HG02943 (cell line): ENCODE measurements at regions not wholly inside any gene's neighbourhood (a gene's known extent, or its start where the extent isn't known, plus 50 kb on each side); places are given as distances from the start of the nearest gene placed in this dataset.
"Not testable (repeated sequence)": the region's sequence is repeated elsewhere in the genome, so short reads cannot be mapped to it uniquely, and the experiment has no call there.

Experiments
- ATAC-seq: cut with Tn5 transposase; IDR thresholded peaks from one replicate; pipeline ENCODE4 v1.9.1; 2021; ENCODE audit warnings: mild to moderate bottlenecking, low read depth, moderate library complexity; ENCODE audit not compliant: unreplicated experiment

DNA sequence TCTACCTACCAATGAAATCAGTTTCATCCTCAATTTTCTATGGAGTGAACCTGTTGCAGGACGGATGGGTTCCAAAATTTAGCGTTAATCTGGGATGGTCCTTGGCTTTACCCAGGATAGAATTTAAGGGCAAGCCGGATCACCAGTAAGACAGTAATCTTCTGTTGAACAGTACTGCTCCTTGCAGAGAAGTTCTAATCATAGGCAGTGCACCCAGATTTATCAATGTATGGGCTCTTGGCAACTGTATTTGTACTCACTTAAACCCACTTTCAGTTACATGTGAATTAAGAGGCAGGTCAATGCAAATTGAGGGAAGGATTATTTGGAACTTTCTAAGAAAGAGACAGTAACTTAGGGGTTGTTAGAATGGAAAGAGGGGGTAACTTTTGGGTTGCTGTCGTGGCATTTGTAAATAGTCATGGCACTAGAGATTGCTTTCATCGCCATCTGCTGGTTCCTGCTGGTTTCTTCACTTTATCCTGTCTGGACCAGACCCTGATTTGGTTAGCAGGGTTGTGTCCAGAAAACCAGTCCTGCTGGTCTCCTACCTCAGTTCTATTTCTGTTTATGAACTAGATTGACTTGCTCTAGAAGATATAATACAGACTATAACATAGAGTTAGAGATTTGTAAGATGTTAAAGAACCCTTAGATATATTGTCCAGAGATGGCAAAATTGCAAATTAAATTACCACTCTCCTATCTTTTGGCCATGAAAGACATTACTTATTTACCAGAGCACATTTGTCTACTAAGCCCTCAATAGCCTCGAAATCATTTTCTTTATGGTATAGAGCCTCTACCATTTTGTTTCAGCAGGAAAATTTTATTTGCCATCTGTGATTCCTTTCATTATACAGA, 646.3 kb downstream of the UTRN start:
- no peak for ATAC-seq

DNA sequence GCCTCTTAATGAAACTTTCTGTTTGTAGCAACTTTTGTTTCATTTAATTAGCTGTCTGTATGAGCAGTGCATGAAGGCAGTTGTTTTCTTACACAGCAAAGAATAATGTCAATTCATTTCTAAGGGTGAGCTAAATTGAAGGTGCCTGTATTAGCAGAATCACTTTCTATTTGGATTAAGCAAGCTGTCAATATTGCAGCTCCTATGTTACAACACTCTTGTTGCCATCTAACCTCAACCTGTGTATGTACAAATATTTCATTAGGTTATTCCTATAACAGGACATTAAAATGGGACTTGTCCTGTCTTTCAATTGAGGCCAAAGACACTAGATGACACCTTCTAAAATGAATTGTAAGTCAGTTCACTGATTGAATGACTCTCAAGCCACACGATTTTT, 647.5 kb downstream of the UTRN start:
- no peak for ATAC-seq

DNA sequence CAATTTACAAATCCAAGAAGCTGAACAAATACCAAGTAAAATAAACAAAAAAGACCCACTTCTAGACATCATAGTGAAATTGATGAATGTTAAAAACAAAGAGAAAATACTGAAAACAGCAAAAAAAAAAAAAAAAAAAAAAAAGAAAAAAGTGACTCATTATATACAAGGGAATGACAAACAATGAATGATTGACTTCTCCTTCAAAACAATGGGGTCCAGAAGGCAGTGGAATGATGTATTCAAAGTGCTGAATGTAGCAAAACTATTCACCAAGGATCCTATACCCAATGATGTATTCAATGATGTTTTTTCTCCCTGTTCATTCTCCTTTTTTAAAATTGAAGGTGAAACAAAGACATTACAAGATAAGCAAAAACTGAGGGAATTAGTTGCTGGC, 650.0 kb downstream of the UTRN start:
- no peak for ATAC-seq

DNA sequence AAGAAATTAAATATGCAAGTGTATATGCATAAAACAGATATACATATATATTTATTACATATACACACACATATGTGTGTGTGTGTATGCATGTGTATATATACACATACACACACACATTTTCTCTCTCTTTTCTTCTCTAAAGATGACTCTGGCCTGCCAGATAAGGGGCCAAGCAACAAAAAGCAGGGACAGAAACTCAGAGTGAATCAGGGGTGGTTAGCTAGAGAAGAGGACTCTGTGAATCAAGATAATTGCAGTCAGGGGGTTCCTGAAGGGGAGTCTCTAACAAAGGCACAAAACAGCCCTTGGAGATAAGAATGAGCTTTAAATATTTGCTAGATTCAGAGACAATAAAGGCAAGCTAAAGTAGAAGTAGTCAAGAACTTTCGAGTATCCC, 650.5 kb downstream of the UTRN start:
- ATAC-seq = no peak

DNA sequence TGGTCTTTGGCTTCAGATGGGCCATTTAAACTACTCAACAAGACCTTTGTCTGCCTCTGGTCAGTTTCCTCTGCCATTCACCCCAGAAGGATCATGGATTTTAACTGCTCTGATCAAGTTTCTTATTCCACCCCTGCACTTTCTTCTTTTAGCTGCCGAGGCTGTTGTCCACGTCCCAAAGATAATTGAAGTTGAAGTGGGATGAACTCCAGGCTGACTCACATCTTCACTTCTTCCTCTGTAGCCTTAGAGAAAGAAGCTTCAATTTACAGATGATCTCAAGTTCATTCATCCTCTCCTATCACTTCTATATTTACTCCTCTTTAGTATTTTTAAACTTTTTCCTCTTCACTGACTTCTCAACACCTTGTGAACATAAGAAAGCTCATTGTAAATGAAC, 651.6 kb downstream of the UTRN start:
- ATAC-seq = no peak

DNA sequence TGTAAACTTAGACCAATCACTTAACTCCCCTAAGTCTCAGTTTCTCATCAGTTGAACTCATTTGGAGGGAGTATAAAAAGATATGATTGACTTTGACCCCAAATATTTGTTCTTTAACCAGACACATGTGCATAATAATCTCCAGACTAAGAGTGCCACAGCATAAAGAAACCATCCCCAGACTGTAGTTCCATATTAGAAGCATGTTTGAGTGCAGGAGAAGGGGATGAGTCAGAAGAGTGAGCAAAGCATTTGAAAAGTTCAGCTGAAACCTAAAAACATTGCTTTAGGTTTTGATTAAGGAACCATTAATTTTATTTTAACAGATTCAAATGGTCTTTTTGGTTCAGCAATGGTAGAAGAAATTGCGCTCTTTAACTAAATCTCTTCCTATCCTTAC, 654.8 kb downstream of the UTRN start:
- ATAC-seq = no peak

DNA sequence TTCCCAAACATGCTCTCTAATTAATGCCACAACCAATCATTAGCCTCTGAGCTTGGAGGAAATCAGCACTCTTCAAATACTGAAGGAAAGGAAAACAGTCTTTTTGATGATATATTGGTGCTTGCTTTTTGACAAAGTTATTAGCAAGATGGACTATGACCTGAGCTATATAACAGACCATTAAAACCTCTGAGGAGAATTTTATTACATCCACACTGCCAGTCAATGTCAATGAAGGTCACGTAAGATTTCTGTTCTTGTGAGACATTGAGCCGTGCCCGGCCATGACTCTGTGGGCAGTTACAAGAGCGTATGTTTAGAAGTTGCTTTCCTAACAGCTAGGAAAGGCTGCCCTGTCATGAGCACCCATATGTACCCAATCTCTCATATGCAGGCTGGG, 659.0 kb downstream of the UTRN start:
- ATAC-seq = no peak

DNA sequence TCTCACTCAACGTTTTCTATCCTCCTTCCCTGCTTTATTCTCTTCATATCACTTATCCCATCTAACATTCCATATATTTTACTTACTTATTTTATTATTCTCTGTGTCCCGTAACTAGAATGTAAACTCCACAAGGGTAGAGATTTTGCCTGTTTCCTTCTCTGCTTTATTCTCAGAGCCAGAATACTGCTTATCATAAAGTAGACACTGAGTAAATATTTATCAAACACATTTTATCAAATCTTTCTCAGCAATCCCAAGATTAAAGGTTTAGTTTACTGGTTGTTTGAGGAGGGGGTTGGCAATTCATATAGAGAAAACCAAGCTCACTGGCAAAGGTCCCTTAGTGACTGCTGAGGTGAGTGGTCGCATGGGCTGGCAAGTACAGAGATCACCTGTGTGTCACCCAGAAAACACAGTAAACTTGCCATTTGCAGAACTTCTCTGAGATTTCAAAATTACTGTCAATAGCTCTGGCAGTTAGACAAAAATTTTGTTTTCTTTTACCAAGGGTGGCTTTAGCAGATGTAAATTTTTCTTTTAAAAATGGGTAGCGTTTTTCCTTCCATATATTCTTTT, 662.4 kb downstream of the UTRN start:
- ATAC-seq = no peak

DNA sequence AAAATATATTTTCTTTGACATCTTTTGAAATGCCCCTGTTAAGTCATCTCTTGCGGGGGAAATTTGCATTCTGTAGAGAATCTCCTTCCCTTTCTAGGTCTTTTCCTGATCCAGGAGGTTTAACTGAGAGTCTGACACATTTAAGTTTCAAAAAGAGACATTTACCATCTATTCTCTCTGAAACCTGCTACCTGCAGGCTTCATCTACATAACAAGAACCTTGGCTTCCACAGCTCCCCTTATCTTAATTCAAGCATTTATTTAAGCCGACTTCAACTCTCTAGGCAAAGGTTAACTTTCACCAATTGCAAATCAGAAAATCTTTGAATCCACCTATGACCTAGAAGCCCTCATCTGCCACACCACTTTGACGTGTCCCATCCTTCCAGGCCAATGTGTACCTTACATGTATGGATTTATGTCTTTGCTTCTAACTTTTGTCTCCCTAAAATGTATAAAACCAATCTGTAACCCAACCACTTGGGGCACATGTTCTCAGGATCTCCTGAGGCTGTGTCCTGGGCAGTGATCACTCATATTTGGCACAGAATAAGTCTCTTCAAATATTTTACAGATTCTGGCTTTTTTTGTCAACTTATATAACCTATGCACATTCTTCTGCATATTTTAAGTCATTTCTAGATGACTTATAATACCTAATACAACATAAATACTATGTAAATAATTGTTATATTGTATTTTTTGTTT, 666.7 kb downstream of the UTRN start:
- no peak for ATAC-seq

DNA sequence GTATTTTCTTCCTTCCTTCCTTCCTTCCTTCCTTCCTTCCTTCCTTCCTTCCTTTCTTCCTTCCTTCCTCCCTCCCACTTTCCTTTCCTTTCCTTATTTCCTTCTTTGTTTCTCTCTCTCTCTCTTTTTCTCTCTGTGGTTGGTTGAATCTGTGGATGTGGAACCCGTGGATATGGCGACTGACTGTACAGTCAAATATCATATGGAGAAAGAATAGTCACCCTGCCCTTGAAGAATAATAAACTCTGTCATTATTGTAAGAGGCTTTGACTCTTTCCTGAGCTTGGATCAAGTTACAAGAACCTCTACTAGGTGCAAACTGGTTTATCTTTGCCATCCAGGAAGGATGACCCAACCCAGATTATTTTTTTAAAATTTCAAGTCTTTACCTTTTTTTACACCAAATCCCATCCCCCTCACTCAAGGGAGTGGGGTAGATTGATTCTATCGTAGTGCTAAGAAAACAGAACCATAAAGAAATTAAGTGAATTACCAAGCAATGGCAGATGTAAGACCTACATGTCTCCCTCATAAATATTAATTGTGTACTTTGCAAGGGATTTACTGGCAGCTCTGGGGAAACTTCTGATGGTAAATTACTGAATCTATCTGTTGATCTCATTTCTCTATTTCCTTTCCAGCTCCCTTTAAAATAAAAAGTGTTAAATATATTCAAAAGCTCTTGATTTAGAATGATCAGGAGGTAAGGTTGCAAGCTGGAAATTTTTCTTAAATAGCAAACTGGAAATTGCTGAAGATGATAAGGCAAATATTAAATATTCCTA, 667.5 kb downstream of the UTRN start:
- no peak for ATAC-seq

DNA sequence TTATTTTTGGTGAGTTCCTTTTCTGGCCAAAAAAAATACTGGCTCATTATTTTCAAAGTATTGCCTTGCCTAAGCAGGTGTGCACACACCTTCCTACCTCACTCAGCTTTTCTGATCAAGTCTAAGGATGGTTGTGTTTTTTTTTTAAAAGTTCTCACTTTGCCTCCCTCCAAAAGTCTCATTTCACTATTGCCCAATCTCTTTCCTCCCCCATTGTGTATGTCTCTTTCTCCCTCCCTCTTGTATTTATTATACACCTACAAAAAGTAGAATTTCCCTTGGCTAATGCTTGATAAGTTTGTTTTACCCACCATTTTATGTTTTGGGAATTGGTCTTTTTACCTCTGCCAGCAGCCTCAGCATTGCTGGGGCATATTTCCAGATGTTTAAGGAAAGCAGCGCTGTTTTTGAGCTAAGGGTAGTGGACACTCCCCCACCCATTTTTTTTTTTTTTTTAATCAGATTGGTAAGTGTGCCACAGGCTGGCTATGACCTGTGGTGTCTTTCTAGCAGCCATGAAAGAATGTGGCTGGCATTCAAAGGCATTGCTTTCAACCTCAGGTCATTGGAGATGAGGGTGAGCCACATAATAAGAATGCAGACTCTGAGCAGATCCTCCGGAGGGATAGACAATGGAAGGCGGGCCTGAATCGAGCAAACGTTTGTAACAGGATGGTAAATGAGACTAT, 668.6 kb downstream of the UTRN start:
- no peak for ATAC-seq

DNA sequence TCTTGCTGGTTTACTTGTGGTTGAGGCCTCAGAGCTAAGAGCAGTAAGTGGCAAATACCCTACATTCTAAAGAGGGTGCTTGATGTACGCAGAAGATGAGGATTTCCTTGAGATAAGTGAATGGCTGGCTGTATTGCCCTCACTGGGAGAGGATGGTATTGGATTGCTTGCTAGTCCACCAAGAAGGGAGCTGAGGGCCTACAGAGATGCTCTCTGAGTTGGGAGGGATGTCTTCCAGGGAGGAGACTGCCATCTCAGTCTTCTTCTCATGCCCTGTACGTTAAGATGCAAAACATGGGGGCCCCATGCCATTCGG, 669.1 kb downstream of the UTRN start:
- ATAC-seq = no peak

DNA sequence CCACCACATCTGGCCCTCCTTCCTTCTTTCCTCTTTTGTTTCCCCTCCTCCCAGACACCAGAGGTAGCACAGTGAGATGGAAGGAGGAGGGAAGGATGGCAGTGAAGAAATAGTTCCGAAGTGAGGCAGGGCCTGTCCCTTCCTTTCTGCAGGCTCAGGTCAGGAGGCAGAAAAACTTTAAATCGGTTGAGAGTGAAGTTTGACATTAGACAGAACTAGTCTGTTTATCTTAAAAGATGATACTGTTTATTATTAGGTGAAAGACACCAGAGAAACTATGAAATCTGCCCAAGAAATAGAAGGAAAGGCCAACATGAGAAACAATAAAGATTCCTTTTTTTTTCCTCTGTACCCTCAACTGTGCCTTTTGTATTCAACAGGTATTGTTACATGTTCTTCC, 670.3 kb downstream of the UTRN start:
- ATAC-seq = no peak

DNA sequence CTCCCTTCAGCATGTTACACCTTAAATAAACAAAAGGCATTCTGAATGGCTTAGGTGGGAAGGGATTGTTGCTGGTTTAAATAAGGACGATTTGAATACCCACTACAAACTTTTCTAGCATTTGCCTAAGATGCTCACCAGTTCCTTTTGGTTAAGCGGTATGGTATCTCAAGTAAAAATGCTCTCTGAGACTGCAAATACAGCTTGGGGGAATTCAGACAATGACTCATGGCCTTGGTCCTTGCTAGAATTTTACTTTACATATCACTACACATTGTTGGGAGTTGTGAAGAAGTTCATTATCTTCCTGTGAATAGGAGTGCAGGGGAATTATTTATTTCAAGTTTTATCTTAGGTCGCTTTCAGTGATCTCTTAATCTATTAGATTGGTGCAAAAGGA, 670.7 kb downstream of the UTRN start:
- ATAC-seq = no peak

DNA sequence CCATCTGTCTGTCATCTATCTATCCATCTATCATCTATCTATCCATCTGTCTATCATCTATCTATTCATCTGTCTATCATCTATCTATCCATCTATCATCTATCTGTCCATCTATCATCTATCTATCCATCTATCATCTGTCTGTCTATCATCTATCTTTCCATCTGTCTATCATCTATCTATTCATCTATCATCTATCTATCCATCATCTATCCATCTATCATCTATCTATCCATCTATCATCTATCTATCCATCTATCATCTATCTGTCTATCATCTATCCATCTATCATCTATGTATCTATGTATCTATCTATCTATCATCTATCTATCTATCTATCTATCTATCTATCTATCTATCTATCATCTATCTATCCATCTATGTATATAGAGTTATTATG, 671.6 kb downstream of the UTRN start:
- not testable (repeated sequence) for ATAC-seq

DNA sequence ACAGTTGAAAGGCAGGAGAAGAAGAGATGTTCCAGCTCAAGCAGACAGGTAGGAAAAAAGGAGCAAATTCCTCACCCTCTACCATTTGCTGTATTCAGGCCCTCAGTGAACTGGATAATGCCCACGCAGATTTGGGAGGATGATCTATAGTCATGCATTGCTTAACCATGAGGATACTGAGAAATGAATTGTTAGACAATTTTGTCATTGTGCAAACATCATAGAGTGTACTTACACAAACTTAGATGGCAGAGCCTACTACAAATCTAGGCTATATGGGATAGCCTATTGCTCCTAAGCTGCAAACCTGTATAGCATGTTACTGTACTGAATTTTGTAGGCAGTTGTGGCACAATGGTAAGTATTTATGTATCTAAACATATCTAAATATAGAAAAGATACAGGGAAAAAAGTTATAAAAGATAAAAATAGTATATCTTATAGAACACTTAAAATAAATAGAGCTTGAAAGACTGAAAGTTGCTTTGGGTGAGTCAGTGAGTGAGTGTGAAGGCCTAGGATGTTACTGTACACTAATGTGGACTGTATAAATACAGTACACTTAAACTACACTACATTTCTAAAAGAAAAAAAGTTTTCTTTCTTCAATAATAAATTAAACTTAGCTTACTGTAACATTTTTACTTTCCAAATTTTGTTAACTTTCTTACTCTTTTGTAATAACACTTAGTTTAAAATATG, 672.3 kb downstream of the UTRN start:
- ATAC-seq = no peak

DNA sequence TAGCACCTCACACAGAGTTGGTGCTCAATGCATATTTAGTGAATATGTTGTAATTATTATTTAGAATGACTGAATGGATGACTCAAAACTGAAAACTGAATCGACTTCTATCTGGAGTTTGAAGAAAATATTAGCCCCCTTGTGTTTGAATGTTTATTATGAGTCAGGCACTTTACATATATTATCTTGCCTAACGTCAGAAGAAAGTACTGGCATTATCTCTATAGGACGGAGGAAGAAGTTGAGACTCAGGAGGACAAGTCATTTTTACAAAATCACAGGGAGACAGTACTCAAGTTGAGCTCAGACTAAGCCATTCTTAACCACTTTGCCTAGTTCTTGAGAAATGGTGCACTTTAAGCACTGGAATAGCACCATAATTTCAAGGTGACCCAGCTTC, 684.0 kb downstream of the UTRN start:
- no peak for ATAC-seq

DNA sequence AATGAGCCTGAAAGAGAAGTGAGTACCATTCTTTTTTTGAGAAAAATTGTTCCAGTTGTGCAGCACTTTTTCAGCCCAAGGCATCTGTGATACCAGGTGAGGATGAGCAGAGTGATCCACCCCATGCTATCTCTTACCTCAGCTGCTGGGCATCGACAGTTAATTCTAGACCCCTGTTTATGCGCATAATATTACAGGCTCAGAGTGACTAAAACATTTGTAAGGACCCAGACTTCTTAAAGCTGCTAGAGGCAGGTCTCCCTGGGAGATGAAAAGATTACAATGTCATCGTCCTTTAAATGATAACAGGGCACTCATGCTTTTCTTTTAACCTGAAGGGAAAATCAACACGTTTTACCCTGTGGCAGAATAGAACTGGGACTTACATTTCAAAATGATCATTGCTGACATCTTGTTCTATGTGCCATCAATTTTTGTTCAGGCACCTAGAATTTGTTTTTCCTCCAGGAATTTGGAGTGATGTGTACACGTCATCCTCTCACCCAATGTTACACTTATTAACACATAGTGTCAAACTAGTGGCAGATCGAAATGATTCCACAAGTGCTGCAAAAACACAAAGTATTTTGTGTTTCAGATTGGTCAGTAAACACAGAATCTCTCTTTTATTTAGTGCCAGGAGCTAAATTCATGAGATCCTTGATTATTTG, 684.6 kb downstream of the UTRN start:
- no peak for ATAC-seq

DNA sequence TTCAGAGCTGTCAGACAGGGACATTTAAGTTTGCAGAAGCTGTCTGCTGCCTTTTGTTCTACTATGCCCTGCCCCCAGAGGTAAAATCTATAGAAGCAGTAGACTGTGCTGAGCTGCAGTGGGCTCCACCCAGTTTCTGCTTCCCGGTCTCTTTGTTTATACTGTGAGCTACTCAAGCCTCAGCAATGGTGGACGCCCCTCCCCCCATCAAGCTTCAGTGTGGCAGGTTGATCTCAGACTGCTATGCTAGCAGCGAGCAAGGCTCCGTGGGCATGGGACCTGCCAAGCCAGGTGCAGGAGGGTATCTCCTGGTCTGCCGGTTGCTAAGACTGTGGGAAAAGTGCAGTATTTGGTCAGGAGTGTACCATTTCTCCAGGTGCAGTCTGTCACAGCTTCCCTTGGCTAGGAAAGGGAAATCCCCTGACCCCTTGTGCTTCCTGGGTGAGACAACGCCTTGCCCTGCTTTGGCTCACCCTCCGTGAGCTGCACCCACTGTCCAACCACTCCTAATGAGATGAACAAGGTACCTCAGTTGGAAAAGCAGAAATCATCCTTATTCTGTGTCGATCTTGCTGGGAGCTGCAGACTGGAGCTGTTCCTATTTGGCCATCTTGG, 692.2 kb downstream of the UTRN start:
- ATAC-seq = not testable (repeated sequence)
